WTC11 (cell line): ENCODE measurements at regions not wholly inside any gene's neighbourhood (a gene's known extent, or its start where the extent isn't known, plus 50 kb on each side); places are given as distances from the start of the nearest gene placed in this dataset.
A peak's percentile ranks its signal among the peaks of the same experiment; 100 is the strongest.

ENCODE experiments used
- ATAC-seq: fragments of 200-7000 bp; cut with Tn5 transposase; 2 replicates; pipeline ENCODE4 v1.10.0; 2021; ENCODE audit warnings: mild to moderate bottlenecking, moderate library complexity
- CTCF ChIA-PET: fragments of 300-600 bp; sonication (Branson Sonifier 250); formaldehyde crosslinking; loops from one replicate; lab custom pipeline; 2021; ENCODE audit warnings: antibody characterized with exemption; lab: Charles Lee
- POLR2A ChIA-PET: fragments of 350-600 bp; sonication (Branson Sonifier 250); formaldehyde crosslinking; loops from one replicate; lab custom pipeline; 2021; ENCODE audit warnings: antibody characterized with exemption; lab: Charles Lee
- DNase-seq: peaks from one replicate; pipeline ENCODE4 v3.0.0; 2021; ENCODE audit warnings: low spot score
- H3K27ac Mint-ChIP-seq: 2 replicates; pipeline ENCODE4 v1.8.0; 2021; ENCODE audit warnings: mixed read lengths
- H3K27me3 Mint-ChIP-seq: 2 replicates; pipeline ENCODE4 v1.8.0; 2021; ENCODE audit warnings: low read depth, mild to moderate bottlenecking, moderate library complexity, mixed read lengths
- H3K36me3 Mint-ChIP-seq: 2 replicates; pipeline ENCODE4 v1.8.0; 2021; ENCODE audit warnings: mixed read lengths
- H3K4me1 Mint-ChIP-seq: 2 replicates; pipeline ENCODE4 v1.8.0; 2022; ENCODE audit warnings: mixed read lengths
- H3K4me3 Mint-ChIP-seq: 2 replicates; pipeline ENCODE4 v1.8.0; 2021; ENCODE audit warnings: mild to moderate bottlenecking, moderate library complexity, mixed read lengths
- H3K9me3 Mint-ChIP-seq: 2 replicates; pipeline ENCODE4 v1.8.0; 2021; ENCODE audit warnings: mixed read lengths
- ATF6 ChIP-seq: sonication (generic); formaldehyde crosslinking; IDR thresholded peaks from 2 replicates; pipeline ENCODE4 v1.8.1; 2023; ENCODE audit warnings: mild to moderate bottlenecking, missing genetic modification reagents
- CDX4 ChIP-seq: fragments of 250-450 bp; sonication (Bioruptor Pico); IDR thresholded peaks from 2 replicates; pipeline ENCODE4 v1.9.0; 2021; ENCODE audit warnings: moderate library complexity, mild to moderate bottlenecking, inconsistent platforms, borderline replicate concordance
- ELF4 ChIP-seq: sonication (generic); formaldehyde crosslinking; IDR thresholded peaks from 2 replicates; pipeline ENCODE4 v1.8.1; 2022; ENCODE audit warnings: low read depth, mild to moderate bottlenecking, moderate library complexity, missing genetic modification reagents
- FOXJ3 ChIP-seq: sonication (generic); formaldehyde crosslinking; IDR thresholded peaks from 2 replicates; pipeline ENCODE4 v1.9.0; 2021; ENCODE audit warnings: missing genetic modification reagents, mild to moderate bottlenecking, borderline replicate concordance
- GABPB1 ChIP-seq: sonication (generic); formaldehyde crosslinking; IDR thresholded peaks from 2 replicates; pipeline ENCODE4 v1.8.1; 2023; ENCODE audit warnings: mild to moderate bottlenecking, missing genetic modification reagents
- HMGA2 ChIP-seq: fragments of 250-450 bp; sonication (Bioruptor Pico); IDR thresholded peaks from 2 replicates; pipeline ENCODE4 v1.4.0; 2021; ENCODE audit warnings: mild to moderate bottlenecking, moderate library complexity
- HMGXB4 ChIP-seq: sonication (generic); formaldehyde crosslinking; IDR thresholded peaks from 2 replicates; pipeline ENCODE4 v1.8.1; 2023; ENCODE audit warnings: mild to moderate bottlenecking, moderate library complexity, missing genetic modification reagents
- IRF2 ChIP-seq: sonication (generic); formaldehyde crosslinking; IDR thresholded peaks from 2 replicates; pipeline ENCODE4 v1.8.0; 2022; ENCODE audit warnings: low read depth, missing genetic modification reagents, borderline replicate concordance
- JUN ChIP-seq: sonication (generic); formaldehyde crosslinking; IDR thresholded peaks from 2 replicates; pipeline ENCODE4 v1.8.0; 2023; ENCODE audit warnings: mild to moderate bottlenecking, missing genetic modification reagents
- NFATC4 ChIP-seq: fragments of 250-450 bp; sonication (Bioruptor Pico); IDR thresholded peaks from 2 replicates; pipeline ENCODE4 v1.9.0; 2021; ENCODE audit warnings: mild to moderate bottlenecking
- SOX15 ChIP-seq: fragments of 250-450 bp; sonication (Bioruptor Pico); IDR thresholded peaks from 2 replicates; pipeline ENCODE4 v1.9.0; 2021; ENCODE audit warnings: mild to moderate bottlenecking
- TCF7 ChIP-seq: sonication (generic); formaldehyde crosslinking; IDR thresholded peaks from 2 replicates; pipeline ENCODE4 v1.8.0; 2022; ENCODE audit warnings: mild to moderate bottlenecking, low read depth, missing genetic modification reagents, moderate library complexity
- ZNF138 ChIP-seq: sonication (generic); formaldehyde crosslinking; conservative IDR thresholded peaks from 2 replicates; pipeline ENCODE4 v1.8.1; 2022; ENCODE audit warnings: mild to moderate bottlenecking, moderate library complexity, missing genetic modification reagents
- ZNF232 ChIP-seq: sonication (generic); formaldehyde crosslinking; IDR thresholded peaks from 2 replicates; pipeline ENCODE4 v1.8.0; 2022; ENCODE audit warnings: mild to moderate bottlenecking, missing genetic modification reagents
- ZNF416 ChIP-seq: fragments of 250-450 bp; sonication (Bioruptor Pico); IDR thresholded peaks from 2 replicates; pipeline ENCODE4 v1.9.0; 2021; ENCODE audit warnings: mild to moderate bottlenecking, inconsistent platforms
- TF ChIP-seq, protein P1 (sequence below): sonication (generic); formaldehyde crosslinking; IDR thresholded peaks from 2 replicates; pipeline ENCODE4 v1.8.1; 2023; ENCODE audit warnings: mild to moderate bottlenecking, missing genetic modification reagents, borderline replicate concordance
- TF ChIP-seq, protein P2 (sequence below): fragments of 250-450 bp; sonication (Bioruptor Pico); IDR thresholded peaks from 2 replicates; pipeline ENCODE4 v1.9.0; 2021; ENCODE audit warnings: mild to moderate bottlenecking
- TF ChIP-seq, protein P3 (sequence below): sonication (generic); formaldehyde crosslinking; conservative IDR thresholded peaks from 2 replicates; pipeline ENCODE4 v1.8.1; 2022; ENCODE audit warnings: mild to moderate bottlenecking, missing genetic modification reagents
- TF ChIP-seq, protein P4 (sequence below): sonication (generic); formaldehyde crosslinking; IDR thresholded peaks from 2 replicates; pipeline ENCODE4 v1.8.0; 2023; ENCODE audit warnings: missing genetic modification reagents, mild to moderate bottlenecking, borderline replicate concordance
- TF ChIP-seq, protein P5 (sequence below): sonication (generic); formaldehyde crosslinking; IDR thresholded peaks from 2 replicates; pipeline ENCODE4 v1.8.1; 2022; ENCODE audit warnings: mild to moderate bottlenecking, missing genetic modification reagents, moderate library complexity, borderline replicate concordance

DNA sequence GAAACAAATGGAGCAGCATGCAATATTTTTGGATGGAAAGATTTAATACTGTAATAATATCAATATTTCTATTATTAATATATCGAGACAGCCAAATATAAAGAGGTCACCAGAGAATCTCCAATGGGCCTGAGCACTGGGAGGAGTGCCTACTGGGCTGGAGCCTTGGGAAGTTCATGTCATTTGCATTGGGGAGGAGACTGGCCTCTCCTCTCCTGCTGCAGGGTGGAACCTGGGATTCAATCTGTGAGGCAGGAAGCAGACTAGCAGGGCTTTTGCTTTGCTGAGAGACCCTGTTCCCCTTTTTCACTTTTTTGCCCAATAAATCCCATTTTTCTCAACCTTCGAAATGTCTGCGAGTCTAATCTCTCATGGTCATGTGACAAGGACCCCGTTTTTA is 390.6 kb upstream of the CYRIA start (continued):
- TF ChIP-seq, protein P1, sequence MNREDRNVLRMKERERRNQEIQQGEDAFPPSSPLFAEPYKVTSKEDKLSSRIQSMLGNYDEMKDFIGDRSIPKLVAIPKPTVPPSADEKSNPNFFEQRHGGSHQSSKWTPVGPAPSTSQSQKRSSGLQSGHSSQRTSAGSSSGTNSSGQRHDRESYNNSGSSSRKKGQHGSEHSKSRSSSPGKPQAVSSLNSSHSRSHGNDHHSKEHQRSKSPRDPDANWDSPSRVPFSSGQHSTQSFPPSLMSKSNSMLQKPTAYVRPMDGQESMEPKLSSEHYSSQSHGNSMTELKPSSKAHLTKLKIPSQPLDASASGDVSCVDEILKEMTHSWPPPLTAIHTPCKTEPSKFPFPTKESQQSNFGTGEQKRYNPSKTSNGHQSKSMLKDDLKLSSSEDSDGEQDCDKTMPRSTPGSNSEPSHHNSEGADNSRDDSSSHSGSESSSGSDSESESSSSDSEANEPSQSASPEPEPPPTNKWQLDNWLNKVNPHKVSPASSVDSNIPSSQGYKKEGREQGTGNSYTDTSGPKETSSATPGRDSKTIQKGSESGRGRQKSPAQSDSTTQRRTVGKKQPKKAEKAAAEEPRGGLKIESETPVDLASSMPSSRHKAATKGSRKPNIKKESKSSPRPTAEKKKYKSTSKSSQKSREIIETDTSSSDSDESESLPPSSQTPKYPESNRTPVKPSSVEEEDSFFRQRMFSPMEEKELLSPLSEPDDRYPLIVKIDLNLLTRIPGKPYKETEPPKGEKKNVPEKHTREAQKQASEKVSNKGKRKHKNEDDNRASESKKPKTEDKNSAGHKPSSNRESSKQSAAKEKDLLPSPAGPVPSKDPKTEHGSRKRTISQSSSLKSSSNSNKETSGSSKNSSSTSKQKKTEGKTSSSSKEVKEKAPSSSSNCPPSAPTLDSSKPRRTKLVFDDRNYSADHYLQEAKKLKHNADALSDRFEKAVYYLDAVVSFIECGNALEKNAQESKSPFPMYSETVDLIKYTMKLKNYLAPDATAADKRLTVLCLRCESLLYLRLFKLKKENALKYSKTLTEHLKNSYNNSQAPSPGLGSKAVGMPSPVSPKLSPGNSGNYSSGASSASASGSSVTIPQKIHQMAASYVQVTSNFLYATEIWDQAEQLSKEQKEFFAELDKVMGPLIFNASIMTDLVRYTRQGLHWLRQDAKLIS = no peak

DNA sequence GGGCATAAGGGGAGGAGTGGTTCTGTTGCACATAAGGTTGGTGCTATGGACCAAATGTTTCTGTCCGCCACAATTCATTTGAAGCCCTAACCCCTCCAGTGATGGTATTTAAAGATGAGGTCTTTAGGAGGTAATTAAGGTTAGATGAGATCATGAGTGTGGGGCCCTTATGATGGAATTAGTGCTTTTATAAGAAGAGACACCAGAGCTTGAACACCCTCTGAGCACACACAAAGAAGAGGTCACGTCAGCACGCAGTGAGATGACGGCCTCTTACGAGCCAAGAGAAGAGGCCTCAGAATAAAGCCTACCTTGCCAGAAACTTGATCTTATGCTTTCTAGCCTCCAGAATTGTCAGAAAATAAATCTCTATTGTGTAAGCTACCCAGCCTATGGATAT is 386.4 kb upstream of the CYRIA start:
- POLR2A ChIA-PET = no interaction called here
- Mint-ChIP-seq H3K36me3 (no peaks in the 10 kb centered on the region), H3K4me3 (no peak overlapping the region), H3K27me3 (no peaks in the 10 kb centered on the region), H3K4me1 (peaks cover 22% of the 10 kb centered on the region), H3K27ac (no peak overlapping the region), H3K9me3 (no peaks in the 10 kb centered on the region)
- peak; percentile 20; the same call in 1 of the 2 replicates for ATAC-seq
- DNase-seq = no peak
- CTCF ChIA-PET = no interaction called here
- no peak for TF ChIP-seq FOXJ3
- TF ChIP-seq ELF4 (CRISPR knock-in tag) = no peak
- no peak for TF ChIP-seq ZNF138 (CRISPR knock-in tag)
- TF ChIP-seq ZNF232 (CRISPR knock-in tag) = no peak
- TF ChIP-seq ZNF416 = no peak
- TF ChIP-seq, protein P2, sequence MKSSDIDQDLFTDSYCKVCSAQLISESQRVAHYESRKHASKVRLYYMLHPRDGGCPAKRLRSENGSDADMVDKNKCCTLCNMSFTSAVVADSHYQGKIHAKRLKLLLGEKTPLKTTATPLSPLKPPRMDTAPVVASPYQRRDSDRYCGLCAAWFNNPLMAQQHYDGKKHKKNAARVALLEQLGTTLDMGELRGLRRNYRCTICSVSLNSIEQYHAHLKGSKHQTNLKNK (CRISPR knock-in tag) = no peak
- no peak for TF ChIP-seq GABPB1 (CRISPR knock-in tag)
- no peak for TF ChIP-seq IRF2 (CRISPR knock-in tag)
- no peak for TF ChIP-seq ATF6 (CRISPR knock-in tag)
- no peak for TF ChIP-seq NFATC4 (CRISPR knock-in tag)
- no peak for TF ChIP-seq SOX15
- TF ChIP-seq, protein P3, sequence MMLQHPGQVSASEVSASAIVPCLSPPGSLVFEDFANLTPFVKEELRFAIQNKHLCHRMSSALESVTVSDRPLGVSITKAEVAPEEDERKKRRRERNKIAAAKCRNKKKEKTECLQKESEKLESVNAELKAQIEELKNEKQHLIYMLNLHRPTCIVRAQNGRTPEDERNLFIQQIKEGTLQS (CRISPR knock-in tag) = no peak
- no peak for TF ChIP-seq HMGA2
- no peak for TF ChIP-seq JUN (CRISPR knock-in tag)
- TF ChIP-seq, protein P4, sequence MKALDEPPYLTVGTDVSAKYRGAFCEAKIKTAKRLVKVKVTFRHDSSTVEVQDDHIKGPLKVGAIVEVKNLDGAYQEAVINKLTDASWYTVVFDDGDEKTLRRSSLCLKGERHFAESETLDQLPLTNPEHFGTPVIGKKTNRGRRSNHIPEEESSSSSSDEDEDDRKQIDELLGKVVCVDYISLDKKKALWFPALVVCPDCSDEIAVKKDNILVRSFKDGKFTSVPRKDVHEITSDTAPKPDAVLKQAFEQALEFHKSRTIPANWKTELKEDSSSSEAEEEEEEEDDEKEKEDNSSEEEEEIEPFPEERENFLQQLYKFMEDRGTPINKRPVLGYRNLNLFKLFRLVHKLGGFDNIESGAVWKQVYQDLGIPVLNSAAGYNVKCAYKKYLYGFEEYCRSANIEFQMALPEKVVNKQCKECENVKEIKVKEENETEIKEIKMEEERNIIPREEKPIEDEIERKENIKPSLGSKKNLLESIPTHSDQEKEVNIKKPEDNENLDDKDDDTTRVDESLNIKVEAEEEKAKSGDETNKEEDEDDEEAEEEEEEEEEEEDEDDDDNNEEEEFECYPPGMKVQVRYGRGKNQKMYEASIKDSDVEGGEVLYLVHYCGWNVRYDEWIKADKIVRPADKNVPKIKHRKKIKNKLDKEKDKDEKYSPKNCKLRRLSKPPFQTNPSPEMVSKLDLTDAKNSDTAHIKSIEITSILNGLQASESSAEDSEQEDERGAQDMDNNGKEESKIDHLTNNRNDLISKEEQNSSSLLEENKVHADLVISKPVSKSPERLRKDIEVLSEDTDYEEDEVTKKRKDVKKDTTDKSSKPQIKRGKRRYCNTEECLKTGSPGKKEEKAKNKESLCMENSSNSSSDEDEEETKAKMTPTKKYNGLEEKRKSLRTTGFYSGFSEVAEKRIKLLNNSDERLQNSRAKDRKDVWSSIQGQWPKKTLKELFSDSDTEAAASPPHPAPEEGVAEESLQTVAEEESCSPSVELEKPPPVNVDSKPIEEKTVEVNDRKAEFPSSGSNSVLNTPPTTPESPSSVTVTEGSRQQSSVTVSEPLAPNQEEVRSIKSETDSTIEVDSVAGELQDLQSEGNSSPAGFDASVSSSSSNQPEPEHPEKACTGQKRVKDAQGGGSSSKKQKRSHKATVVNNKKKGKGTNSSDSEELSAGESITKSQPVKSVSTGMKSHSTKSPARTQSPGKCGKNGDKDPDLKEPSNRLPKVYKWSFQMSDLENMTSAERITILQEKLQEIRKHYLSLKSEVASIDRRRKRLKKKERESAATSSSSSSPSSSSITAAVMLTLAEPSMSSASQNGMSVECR (CRISPR knock-in tag) = no peak
- no peak for TF ChIP-seq HMGXB4 (CRISPR knock-in tag)
- TF ChIP-seq, protein P5, sequence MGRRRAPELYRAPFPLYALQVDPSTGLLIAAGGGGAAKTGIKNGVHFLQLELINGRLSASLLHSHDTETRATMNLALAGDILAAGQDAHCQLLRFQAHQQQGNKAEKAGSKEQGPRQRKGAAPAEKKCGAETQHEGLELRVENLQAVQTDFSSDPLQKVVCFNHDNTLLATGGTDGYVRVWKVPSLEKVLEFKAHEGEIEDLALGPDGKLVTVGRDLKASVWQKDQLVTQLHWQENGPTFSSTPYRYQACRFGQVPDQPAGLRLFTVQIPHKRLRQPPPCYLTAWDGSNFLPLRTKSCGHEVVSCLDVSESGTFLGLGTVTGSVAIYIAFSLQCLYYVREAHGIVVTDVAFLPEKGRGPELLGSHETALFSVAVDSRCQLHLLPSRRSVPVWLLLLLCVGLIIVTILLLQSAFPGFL = no peak
- TF ChIP-seq TCF7 (CRISPR knock-in tag) = no peak
- no peak for TF ChIP-seq CDX4
